Large intestine (tissue), 3 donors: ENCODE measurements at regions not wholly inside any gene's neighbourhood (a gene's known extent, or its start where the extent isn't known, plus 50 kb on each side); places are given as distances from the start of the nearest gene placed in this dataset.

ENCODE experiments used
- DNase-seq, 2 donors: peaks; one replicate each; pipeline versions ENCODE4 v3.0.0 to v3.0.0-alpha.2; 2013
- H3K27ac ChIP-seq: one replicate; pipeline ENCODE4 v1.5.1; 2013; ENCODE audit warnings: low read length
- H3K27me3 ChIP-seq: 2 replicates; pipeline ENCODE4 v1.6.1; 2013; ENCODE audit warnings: low read length; ENCODE audit not compliant: control insufficient read depth, insufficient read depth
- H3K36me3 ChIP-seq: 2 replicates; pipeline ENCODE4 v1.6.1; 2013; ENCODE audit warnings: low read length; ENCODE audit not compliant: control insufficient read depth, insufficient read depth
- H3K4me1 ChIP-seq: one replicate; pipeline ENCODE4 v1.6.1; 2013; ENCODE audit warnings: low read length; ENCODE audit not compliant: control insufficient read depth, insufficient read depth
- H3K4me3 ChIP-seq: one replicate; pipeline ENCODE4 v1.5.1; 2013; ENCODE audit warnings: low read length
- H3K9me3 ChIP-seq: one replicate; pipeline ENCODE4 v1.6.1; 2013; ENCODE audit warnings: mild to moderate bottlenecking, low read depth, low read length, moderate library complexity; ENCODE audit not compliant: control insufficient read depth
- WGBS: methylation state at CpG from one replicate; pipeline ENCODE4 v1.1.5; 2013; ENCODE audit warnings: low lambda C conversion rate; ENCODE audit not compliant: insufficient coverage; 5-methylcytosine and 5-hydroxymethylcytosine counted together

DNA sequence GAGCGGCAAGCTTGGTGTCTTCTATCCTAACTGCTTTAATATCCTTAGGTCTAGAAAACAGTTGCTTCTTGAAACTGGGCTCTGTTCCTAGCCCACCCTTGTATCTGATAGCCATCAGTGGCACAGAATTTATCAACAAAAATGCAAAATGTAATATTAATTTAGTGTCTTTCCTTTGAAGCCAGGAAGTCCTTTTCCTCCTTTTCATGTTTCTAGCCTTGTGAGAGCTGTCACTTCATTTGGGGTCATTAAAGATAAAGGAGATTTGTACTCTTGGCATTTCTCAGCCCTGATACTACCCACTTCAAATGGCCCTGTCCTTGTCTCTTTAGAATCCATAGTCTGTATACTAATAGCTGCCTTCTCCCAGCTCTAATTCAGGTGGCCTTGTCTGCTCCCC, 111.0 kb downstream of the GAS1 start:
- H3K27me3 ChIP-seq, result peaks cover 2% of the 10 kb centered on the region
- no peaks in the 10 kb centered on the region for H3K4me1 ChIP-seq
- H3K27ac ChIP-seq, result no peak overlapping the region
- H3K36me3 ChIP-seq, result no peaks in the 10 kb centered on the region
- DNase-seq, result no peak
- no peaks in the 10 kb centered on the region for H3K9me3 ChIP-seq
- WGBS, result no CpG with 5 or more reads among the region's 1 CpG
- no peak overlapping the region for H3K4me3 ChIP-seq

DNA sequence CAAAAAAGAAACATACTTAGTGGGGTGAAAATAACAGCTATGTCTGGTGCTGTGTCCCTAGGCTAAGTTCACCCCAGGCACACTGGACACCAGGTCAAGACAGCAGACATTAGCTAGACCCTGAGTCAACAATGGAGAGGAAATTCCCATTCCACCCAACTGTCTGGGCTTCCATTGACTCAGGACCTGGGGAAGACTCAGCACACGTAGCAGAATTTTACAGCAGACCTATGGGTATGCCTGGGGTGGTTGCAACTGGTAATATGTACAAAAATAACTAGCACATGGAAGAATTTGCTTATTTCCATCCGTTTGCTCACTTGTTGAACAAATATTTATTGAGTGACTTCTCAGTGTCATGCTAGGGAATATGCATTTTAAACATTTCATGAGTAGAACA, 117.0 kb downstream of the GAS1 start:
- no peaks in the 10 kb centered on the region for H3K4me1 ChIP-seq
- H3K36me3 ChIP-seq, result no peaks in the 10 kb centered on the region
- H3K27ac ChIP-seq, result no peak overlapping the region
- H3K4me3 ChIP-seq, result no peak overlapping the region
- H3K27me3 ChIP-seq, result peaks cover 2% of the 10 kb centered on the region
- DNase-seq, result no peak
- H3K9me3 ChIP-seq, result no peaks in the 10 kb centered on the region
- WGBS, result 14% methylated on average over 1 of the region's 2 CpGs

DNA sequence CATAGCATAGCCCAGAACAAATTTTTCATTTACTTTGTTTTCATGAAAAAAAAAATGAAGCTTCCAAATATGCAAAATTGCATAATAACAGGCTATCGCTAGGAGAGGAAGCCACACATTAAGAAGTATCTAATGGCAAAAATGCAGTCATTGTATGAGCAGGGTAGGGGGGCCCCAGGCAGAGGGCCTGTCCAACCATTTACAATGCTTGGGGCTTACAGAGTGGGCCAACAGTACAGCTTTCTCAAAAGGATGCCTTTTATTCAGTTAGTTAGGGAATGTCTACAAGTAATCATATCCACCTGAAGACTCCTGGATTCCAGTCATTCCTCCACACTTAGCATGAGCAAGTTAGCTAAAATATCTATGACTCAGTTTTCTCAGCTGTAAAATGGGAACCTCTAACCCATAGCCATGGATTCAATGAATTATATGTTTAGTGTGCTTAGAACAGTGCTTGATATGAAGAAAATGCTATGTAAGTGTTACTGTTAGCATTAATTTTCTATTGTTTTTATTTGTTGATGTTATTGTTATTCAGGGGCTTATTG, 117.7 kb downstream of the GAS1 start:
- no CpG with 5 or more reads among the region's 1 CpG for WGBS
- Histone ChIP-seq H3K27ac (no peak overlapping the region), H3K4me3 (no peak overlapping the region), H3K9me3 (no peaks in the 10 kb centered on the region), H3K4me1 (no peaks in the 10 kb centered on the region), H3K27me3 (peaks cover 2% of the 10 kb centered on the region), H3K36me3 (no peaks in the 10 kb centered on the region)
- DNase-seq, result no peak

DNA sequence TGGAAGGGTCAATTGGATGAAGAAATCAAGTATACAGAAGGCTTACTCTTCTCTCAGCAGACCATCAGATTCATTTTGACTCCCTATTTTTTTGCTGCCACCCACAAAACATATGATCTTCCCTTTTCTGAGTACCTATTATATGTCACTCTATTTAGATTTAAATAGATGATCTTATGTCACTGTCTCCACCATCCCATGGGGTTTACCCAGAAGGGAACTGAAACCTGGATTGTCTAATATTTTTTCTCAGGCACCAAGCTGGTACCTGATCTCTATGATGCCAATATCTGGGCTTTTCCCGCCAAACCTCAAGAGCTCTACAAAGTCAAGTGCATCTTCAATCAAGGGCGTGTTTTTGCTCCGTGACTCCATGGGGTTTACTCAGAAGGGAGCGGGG, 118.7 kb downstream of the GAS1 start:
- Histone ChIP-seq H3K4me1 (no peaks in the 10 kb centered on the region), H3K27me3 (peaks cover 2% of the 10 kb centered on the region), H3K36me3 (no peaks in the 10 kb centered on the region), H3K9me3 (no peaks in the 10 kb centered on the region), H3K27ac (no peak overlapping the region), H3K4me3 (no peak overlapping the region)
- 100% methylated on average over 1 of the region's 4 CpGs for WGBS
- DNase-seq, result no peak

DNA sequence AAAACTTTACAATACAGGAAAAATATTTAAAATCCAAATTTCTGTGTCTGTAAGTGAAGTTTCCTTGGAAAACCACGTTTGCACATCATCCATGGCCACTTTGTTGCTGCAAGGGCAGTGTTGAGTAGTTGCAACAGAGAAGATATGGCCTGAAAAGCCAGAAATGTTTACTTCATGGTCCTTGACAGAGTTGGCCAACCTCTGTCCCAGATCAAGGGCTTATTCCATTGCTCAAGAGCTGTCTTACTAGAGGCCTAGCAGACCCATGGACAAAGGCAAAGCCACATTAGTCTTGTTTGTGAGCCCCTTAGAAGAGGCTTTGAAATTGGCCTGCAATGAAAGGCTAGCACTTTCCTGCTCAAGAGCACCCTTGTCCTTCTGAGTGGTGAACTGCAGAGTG, 119.4 kb downstream of the GAS1 start:
- Histone ChIP-seq H3K4me3 (no peak overlapping the region), H3K9me3 (no peaks in the 10 kb centered on the region), H3K27me3 (peaks cover 2% of the 10 kb centered on the region), H3K36me3 (no peaks in the 10 kb centered on the region), H3K4me1 (no peaks in the 10 kb centered on the region), H3K27ac (no peak overlapping the region)
- WGBS, result no CpG with 5 or more reads among the region's 1 CpG
- DNase-seq, result no peak

DNA sequence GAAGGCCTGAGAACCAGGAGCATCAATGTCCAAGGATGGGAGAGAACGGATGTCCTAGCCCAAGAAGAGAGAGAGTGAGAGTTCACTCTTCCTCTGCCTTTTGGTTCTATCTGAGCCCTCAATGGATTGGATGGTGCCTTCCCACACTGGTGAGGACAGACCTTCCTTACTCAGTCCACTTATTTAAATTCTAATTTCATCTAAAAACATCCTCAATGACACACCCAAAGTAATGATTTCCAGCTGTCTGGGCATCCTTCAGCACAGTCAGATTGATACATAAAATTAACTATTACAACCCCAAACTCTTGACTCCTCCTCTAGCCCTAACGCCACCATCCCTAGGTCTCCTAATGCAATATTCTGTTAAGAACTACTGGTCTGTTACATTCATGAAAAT, 122.0 kb downstream of the GAS1 start:
- Histone ChIP-seq H3K27me3 (peaks cover 2% of the 10 kb centered on the region), H3K36me3 (no peaks in the 10 kb centered on the region), H3K4me1 (no peaks in the 10 kb centered on the region), H3K9me3 (no peaks in the 10 kb centered on the region), H3K27ac (no peak overlapping the region), H3K4me3 (no peak overlapping the region)
- no peak for DNase-seq
- no CpG with 5 or more reads among the region's 2 CpGs for WGBS

DNA sequence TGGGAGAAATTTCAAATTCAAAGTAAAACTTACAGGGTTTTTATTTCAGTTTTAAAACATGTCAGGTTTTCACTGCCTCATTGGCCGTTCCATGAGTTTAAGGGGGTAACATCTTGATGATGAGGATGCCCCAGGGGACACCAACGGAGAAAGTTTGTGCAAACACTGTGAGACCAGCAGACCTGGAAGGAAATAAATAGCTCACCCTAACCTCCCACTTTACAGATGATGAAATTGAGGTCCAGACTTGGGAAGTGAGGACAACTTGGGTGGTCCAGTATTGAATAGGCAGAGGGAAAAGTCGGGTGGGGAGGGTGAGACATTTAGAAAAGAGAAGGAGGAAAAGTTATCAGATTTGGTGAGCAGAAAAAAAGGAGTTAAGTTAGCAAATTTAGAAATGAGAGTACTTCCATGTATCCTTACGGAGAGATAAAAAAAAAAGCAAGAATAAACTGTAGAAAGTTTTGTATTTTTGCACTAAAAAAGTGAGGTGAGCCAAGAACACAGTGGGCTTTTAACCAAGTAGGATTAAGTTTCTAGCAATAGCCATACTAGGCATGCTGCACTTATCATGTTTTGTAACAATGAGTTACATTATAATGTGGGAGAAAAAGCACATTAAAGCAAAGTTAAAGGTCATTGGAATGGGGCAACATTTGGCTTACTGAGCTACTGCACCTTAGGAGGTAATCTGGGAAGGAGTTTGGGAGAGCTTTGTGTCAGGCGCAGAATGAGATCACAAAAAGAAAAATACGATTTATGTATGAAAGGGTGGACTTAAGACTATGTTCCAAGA, 125.1 kb downstream of the GAS1 start:
- DNase-seq, result no peak

DNA sequence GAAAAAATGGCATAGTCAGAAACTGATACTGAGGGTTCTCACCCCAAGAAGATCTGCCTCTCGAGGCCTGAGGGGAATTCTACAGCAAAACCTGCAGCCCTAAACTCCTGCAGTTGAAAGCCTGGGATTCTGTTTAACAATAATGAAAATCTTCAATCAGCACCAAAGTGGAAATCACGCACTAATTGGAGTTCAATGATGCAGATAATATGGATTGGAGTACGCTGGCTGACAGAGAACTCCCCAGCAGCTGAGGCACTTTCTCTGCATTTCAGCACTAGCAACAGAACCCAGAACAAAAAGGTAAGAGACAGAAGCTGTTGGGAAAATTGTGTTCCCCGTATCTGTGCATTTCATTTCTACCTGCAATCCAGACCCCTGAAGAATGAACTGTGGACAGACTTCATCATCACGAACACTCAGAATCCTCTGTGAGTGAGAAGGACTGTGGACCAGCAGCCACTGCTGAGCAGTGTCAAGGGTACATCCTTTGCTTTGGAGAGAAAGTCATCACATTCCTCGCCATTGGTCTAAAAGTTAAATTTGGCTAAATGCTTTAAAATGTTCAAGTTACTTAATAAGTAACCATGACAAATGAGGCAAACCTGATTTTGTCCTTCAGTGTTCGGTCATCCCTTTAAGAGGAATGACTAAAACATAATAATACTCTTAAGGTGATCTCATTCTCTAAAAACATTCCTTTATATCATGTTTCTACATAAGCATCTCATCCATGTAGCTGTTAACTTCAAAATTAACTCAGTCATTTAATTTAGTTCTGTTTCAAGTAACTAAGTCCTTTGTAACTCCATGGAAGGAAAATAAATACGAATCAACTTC, 126.1 kb downstream of the GAS1 start:
- no peak overlapping the region for H3K4me3 ChIP-seq
- no peak for DNase-seq
- no peaks in the 10 kb centered on the region for H3K36me3 ChIP-seq
- H3K27me3 ChIP-seq, result no peaks in the 10 kb centered on the region
- peaks cover 12% of the 10 kb centered on the region for H3K9me3 ChIP-seq
- H3K4me1 ChIP-seq, result no peaks in the 10 kb centered on the region
- WGBS, result 58% methylated on average over 2 of the region's 8 CpGs
- H3K27ac ChIP-seq, result no peak overlapping the region

More for the DNA sequence above, 125.1 kb downstream of the GAS1 start:
- no peaks in the 10 kb centered on the region for H3K36me3 ChIP-seq
- peaks cover 2% of the 10 kb centered on the region for H3K27me3 ChIP-seq
- WGBS, result 37% methylated on average over 2 of the region's 6 CpGs
- no peaks in the 10 kb centered on the region for H3K4me1 ChIP-seq
- peaks cover 12% of the 10 kb centered on the region for H3K9me3 ChIP-seq
- no peak overlapping the region for H3K4me3 ChIP-seq
- H3K27ac ChIP-seq, result no peak overlapping the region

DNA sequence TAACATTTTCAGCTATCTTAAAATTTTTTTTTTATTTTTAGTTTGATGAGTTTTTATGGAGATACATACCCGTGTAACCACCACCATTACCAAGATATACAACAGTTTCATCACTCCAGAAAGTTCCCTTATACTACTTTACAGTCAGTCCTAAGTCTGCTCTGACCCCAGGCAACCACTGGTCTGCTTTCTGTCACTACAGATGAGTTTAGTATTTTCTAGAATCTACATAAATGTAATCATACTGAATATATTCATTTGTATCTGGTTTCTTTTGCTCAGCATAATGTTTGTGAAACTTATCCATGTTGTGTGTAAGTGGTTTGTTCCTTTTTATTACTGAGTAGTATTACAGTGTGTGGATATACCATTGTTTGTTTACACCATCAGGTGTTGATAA, 127.8 kb downstream of the GAS1 start:
- Histone ChIP-seq H3K36me3 (no peaks in the 10 kb centered on the region), H3K4me3 (no peak overlapping the region), H3K27ac (no peak overlapping the region), H3K4me1 (no peaks in the 10 kb centered on the region), H3K27me3 (no peaks in the 10 kb centered on the region), H3K9me3 (peaks cover 12% of the 10 kb centered on the region)
- DNase-seq, result no peak
- WGBS, result no CpG with 5 or more reads among the region's 1 CpG

DNA sequence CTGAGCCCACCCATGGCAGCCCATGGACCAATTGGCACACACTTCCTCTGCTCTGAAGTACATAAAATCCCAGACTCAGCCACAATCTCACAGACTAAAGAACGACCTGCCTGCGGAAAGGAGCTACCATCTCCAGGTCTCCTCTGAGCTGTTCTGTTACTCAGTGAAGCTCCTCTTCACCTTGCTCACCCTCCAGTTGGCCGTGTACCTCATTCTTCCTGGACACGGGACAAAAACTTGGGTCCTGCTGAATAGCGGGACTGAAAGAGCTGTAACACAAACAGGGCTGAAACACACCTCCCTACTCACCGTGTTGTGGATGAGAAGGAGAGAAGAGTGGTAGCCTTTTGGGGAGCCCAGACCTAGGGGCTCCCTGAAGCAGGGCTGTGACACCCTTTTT, 128.7 kb downstream of the GAS1 start:
- Histone ChIP-seq H3K36me3 (no peaks in the 10 kb centered on the region), H3K27me3 (no peaks in the 10 kb centered on the region), H3K4me1 (no peaks in the 10 kb centered on the region), H3K9me3 (peaks cover 12% of the 10 kb centered on the region), H3K27ac (no peak overlapping the region), H3K4me3 (no peak overlapping the region)
- no peak for DNase-seq
- no CpG with 5 or more reads among the region's 6 CpGs for WGBS
